CD14-positive monocyte (primary cell): ENCODE measurements at regions not wholly inside any gene's neighbourhood (a gene's known extent, or its start where the extent isn't known, plus 50 kb on each side); places are given as distances from the start of the nearest gene placed in this dataset.

Experiments
- DNase-seq, 3 donors: peaks; one replicate each; pipeline ENCODE4 v3.0.0-alpha.2; 2011 to 2022
- H2AFZ ChIP-seq: 2 replicates; pipeline ENCODE4 v1.6.0; 2012; ENCODE audit warnings: mild to moderate bottlenecking, low read depth, low read length, inconsistent platforms; ENCODE audit not compliant: insufficient read depth, poor library complexity, severe bottlenecking
- H3K27ac ChIP-seq, 2 donors: 1 replicate in 1 of 2; 2 replicates in 1 of 2; pipeline ENCODE4 v1.5.1; 2012 to 2013; ENCODE audit warnings: low read length in 2 of 2, control low read depth in 1 of 2, inconsistent platforms in 1 of 2, low read depth in 1 of 2, mild to moderate bottlenecking in 1 of 2
- H3K27me3 ChIP-seq, 2 donors: one replicate each; pipeline versions ENCODE4 v1.6.0 to v1.6.1; 2011 to 2013; ENCODE audit warnings: low read length in 2 of 2; ENCODE audit not compliant: control insufficient read depth in 2 of 2, insufficient read depth in 2 of 2
- H3K36me3 ChIP-seq, 2 donors: replicated peaks in 1 of 2; 1 replicate in 1 of 2; 2 replicates in 1 of 2; pipeline versions ENCODE4 v1.5.1 to v1.6.1; 2012 to 2013; ENCODE audit warnings: low read length in 2 of 2, control low read depth in 1 of 2, inconsistent platforms in 1 of 2, mild to moderate bottlenecking in 1 of 2; ENCODE audit not compliant: insufficient read depth in 2 of 2, control insufficient read depth in 1 of 2
- H3K4me1 ChIP-seq, 2 donors: 1 replicate in 1 of 2; 2 replicates in 1 of 2; pipeline versions ENCODE4 v1.5.1 to v1.6.1; 2012 to 2013; ENCODE audit warnings: low read length in 2 of 2, control low read depth in 1 of 2, inconsistent platforms in 1 of 2, mild to moderate bottlenecking in 1 of 2, moderate library complexity in 1 of 2; ENCODE audit not compliant: insufficient read depth in 2 of 2, control insufficient read depth in 1 of 2
- H3K4me2 ChIP-seq: replicated peaks from 2 replicates; pipeline ENCODE3; 2012; ENCODE audit warnings: low read length, moderate library complexity, mild to moderate bottlenecking; ENCODE audit not compliant: poor library complexity, severe bottlenecking; ENCODE audit errors: extremely low read depth
- H3K4me3 ChIP-seq, 3 experiments: fragments of 200-600 bp in 1 of 3; sonication (generic) in 1 of 3; replicated peaks in 1 of 3; 1 replicate in 2 of 3; 2 replicates in 1 of 3; pipeline ENCODE4 v1.5.1; 2011 to 2013; ENCODE audit warnings: low read length in 3 of 3, mild to moderate bottlenecking in 3 of 3, control low read depth in 2 of 3, low read depth in 2 of 3, inconsistent platforms in 1 of 3, moderate library complexity in 1 of 3
- H3K79me2 ChIP-seq: 2 replicates; pipeline ENCODE4 v1.6.0; 2012; ENCODE audit warnings: mild to moderate bottlenecking, control low read depth, inconsistent platforms, low read length, moderate library complexity; ENCODE audit not compliant: insufficient read depth
- H3K9ac ChIP-seq: 2 replicates; pipeline ENCODE4 v1.6.0; 2017; ENCODE audit warnings: low read length, mild to moderate bottlenecking; ENCODE audit not compliant: insufficient read depth, poor library complexity, severe bottlenecking
- H3K9me3 ChIP-seq, 2 donors: replicated peaks in 1 of 2; 1 replicate in 1 of 2; 2 replicates in 1 of 2; pipeline versions ENCODE4 v1.5.1 to v1.6.1; 2012 to 2013; ENCODE audit warnings: low read length in 2 of 2, control low read depth in 1 of 2; ENCODE audit not compliant: control insufficient read depth in 1 of 2, insufficient read depth in 1 of 2
- H4K20me1 ChIP-seq: 2 replicates; pipeline ENCODE4 v1.6.0; 2012; ENCODE audit warnings: mild to moderate bottlenecking, low read length, control low read depth, moderate library complexity; ENCODE audit not compliant: insufficient read depth
- H3K27ac Mint-ChIP-seq, 7 donors: one replicate each; pipeline ENCODE4 v1.8.0; 2020; ENCODE audit warnings: mild to moderate bottlenecking in 7 of 7, mixed read lengths in 7 of 7, moderate library complexity in 6 of 7, inconsistent platforms in 2 of 7
- H3K27me3 Mint-ChIP-seq, 3 donors: one replicate each; pipeline ENCODE4 v1.8.0; 2021 to 2022; ENCODE audit warnings: low read depth in 3 of 3, mild to moderate bottlenecking in 3 of 3, mixed read lengths in 3 of 3, moderate library complexity in 3 of 3, inconsistent platforms in 1 of 3
- H3K36me3 Mint-ChIP-seq, 2 donors: one replicate each; pipeline ENCODE4 v1.8.0; 2020; ENCODE audit warnings: mixed read lengths in 2 of 2, inconsistent platforms in 1 of 2, mild to moderate bottlenecking in 1 of 2
- H3K4me1 Mint-ChIP-seq: one replicate; pipeline ENCODE4 v1.8.0; 2020; ENCODE audit warnings: mild to moderate bottlenecking, mixed read lengths
- H3K4me3 Mint-ChIP-seq, 2 donors: one replicate each; pipeline ENCODE4 v1.8.0; 2020; ENCODE audit warnings: mild to moderate bottlenecking in 2 of 2, mixed read lengths in 2 of 2, moderate library complexity in 1 of 2
- H3K9me3 Mint-ChIP-seq, 7 donors: one replicate each; pipeline ENCODE4 v1.8.0; 2020 to 2022; ENCODE audit warnings: mixed read lengths in 7 of 7, mild to moderate bottlenecking in 6 of 7, moderate library complexity in 6 of 7, inconsistent platforms in 2 of 7
- CTCF ChIP-seq: fragments of 200-600 bp; IDR thresholded peaks from one replicate; pipeline ENCODE4 v1.8.0; 2022; ENCODE audit warnings: antibody characterized with exemption, mild to moderate bottlenecking
- WGBS: methylation state at CpG from one replicate; pipeline ENCODE4 v1.1.5; 2013; ENCODE audit warnings: missing lambda C conversion rate; ENCODE audit not compliant: insufficient coverage; 5-methylcytosine and 5-hydroxymethylcytosine counted together
- intact Hi-C, 2 donors: fragments of 100-400 bp; cut with micrococcal nuclease; formaldehyde crosslinking; loops; one replicate each; pipeline versions ENCODE4 v1.15.0 to v1.15.1; 2023

GRCh38 chr5:135246605-135246922, 152.5 kb downstream of the MACROH2A1 start:
- no peak for DNase-seq
- Histone ChIP-seq H3K27me3 (no peaks in the 10 kb centered on the region), H3K27ac (peak overlapping the region; percentile 53 to 76), H3K9ac (peak overlapping the region; percentile 12), H2AFZ (no peak overlapping the region), H4K20me1 (no peaks in the 10 kb centered on the region), H3K4me3 (peak overlapping the region in 1 of 3 experiments; percentile 61), H3K36me3 (no peaks in the 10 kb centered on the region), H3K4me1 (peaks cover 32 to 34% of the 10 kb centered on the region in 2 donors), H3K9me3 (no peaks in the 10 kb centered on the region), H3K79me2 (no peaks in the 10 kb centered on the region), H3K4me2 (peak overlapping the region; percentile 71)
- peak overlapping the region in 1 of 2 donors; percentile 86 for H3K4me3 Mint-ChIP-seq
- H3K27me3 Mint-ChIP-seq: peaks cover 0 to 2% (median 0%) of the 10 kb centered on the region in 3 donors
- H3K4me1 Mint-ChIP-seq: peaks cover 35% of the 10 kb centered on the region
- 93% methylated on average over 3 of the region's 5 CpGs for WGBS
- no peaks in the 10 kb centered on the region for H3K36me3 Mint-ChIP-seq
- TF ChIP-seq CTCF: no peak
- peak overlapping the region; percentile 79 to 96 (median 92) for H3K27ac Mint-ChIP-seq
- intact Hi-C loops: no loop called here
- H3K9me3 Mint-ChIP-seq: no peaks in the 10 kb centered on the region

GRCh38 chr5:135245521-135246499, 153.2 kb downstream of the MACROH2A1 start:
- peaks cover 0 to 2% (median 2%) of the 10 kb centered on the region in 3 donors for H3K27me3 Mint-ChIP-seq
- intact Hi-C loops: no loop called here
- peaks cover 35% of the 10 kb centered on the region for H3K4me1 Mint-ChIP-seq
- Histone ChIP-seq H3K4me2 (peak overlapping the region; percentile 71), H3K9ac (peak overlapping the region; percentile 12), H3K79me2 (no peaks in the 10 kb centered on the region), H3K36me3 (no peaks in the 10 kb centered on the region), H3K27ac (peak overlapping the region; percentile 53 to 76), H3K9me3 (no peaks in the 10 kb centered on the region), H4K20me1 (no peaks in the 10 kb centered on the region), H3K27me3 (no peaks in the 10 kb centered on the region), H2AFZ (no peak overlapping the region), H3K4me1 (peaks cover 32 to 34% of the 10 kb centered on the region in 2 donors), H3K4me3 (peak overlapping the region in 2 of 3 experiments; percentile 3 to 61)
- H3K9me3 Mint-ChIP-seq: peaks cover 0 to under 1% (median 0%) of the 10 kb centered on the region in 7 donors
- peak overlapping the region; percentile 79 to 96 (median 92) for H3K27ac Mint-ChIP-seq
- TF ChIP-seq CTCF: no peak
- no peaks in the 10 kb centered on the region for H3K36me3 Mint-ChIP-seq
- peak; percentile 67 to 79 (median 73) for DNase-seq
- peak overlapping the region; percentile 51 to 86 for H3K4me3 Mint-ChIP-seq
- 2% methylated on average over 5 of the region's 8 CpGs for WGBS
